HG03565 (cell line): ENCODE measurements at regions not wholly inside any gene's neighbourhood (a gene's known extent, or its start where the extent isn't known, plus 50 kb on each side); places are given as distances from the start of the nearest gene placed in this dataset.
"Not testable (repeated sequence)": the region's sequence is repeated elsewhere in the genome, so short reads cannot be mapped to it uniquely, and the experiment has no call there.

Source experiments
- ATAC-seq: cut with Tn5 transposase; IDR thresholded peaks from one replicate; pipeline ENCODE4 v1.9.1; 2021; ENCODE audit warnings: mild to moderate bottlenecking, moderate library complexity; ENCODE audit not compliant: unreplicated experiment

GRCh38 chr6:19705606-19706005 is 131.6 kb upstream of the ID4 start:
- ATAC-seq, result no peak

GRCh38 chr6:19712012-19712688 is 125.0 kb upstream of the ID4 start:
- no peak for ATAC-seq

- no peak for ATAC-seq
These were observed 124.2 kb upstream of the ID4 start for GRCh38 chr6:19712998-19713397.

GRCh38 chr6:19713411-19713810 is 123.8 kb upstream of the ID4 start:
- no peak for ATAC-seq

GRCh38 chr6:19713984-19714383 is 123.2 kb upstream of the ID4 start:
- no peak for ATAC-seq

- no peak for ATAC-seq
These were observed 122.6 kb upstream of the ID4 start for GRCh38 chr6:19714434-19715166.

- ATAC-seq, result no peak
These were observed 122.0 kb upstream of the ID4 start for GRCh38 chr6:19715167-19715551.

GRCh38 chr6:19719691-19720128 is 117.5 kb upstream of the ID4 start:
- no peak for ATAC-seq

GRCh38 chr6:19721766-19722377 is 115.3 kb upstream of the ID4 start:
- no peak for ATAC-seq

GRCh38 chr6:19722999-19723398 is 114.2 kb upstream of the ID4 start:
- ATAC-seq, result no peak

- no peak for ATAC-seq
These were observed 113.6 kb upstream of the ID4 start for GRCh38 chr6:19723545-19723944.

GRCh38 chr6:19725436-19725835 is 111.7 kb upstream of the ID4 start:
- not testable (repeated sequence) for ATAC-seq

- no peak for ATAC-seq
These were observed 105.9 kb upstream of the ID4 start for GRCh38 chr6:19731282-19731681.

- ATAC-seq, result no peak
These were observed 103.1 kb upstream of the ID4 start for GRCh38 chr6:19734061-19734460.

GRCh38 chr6:19734519-19734918 is 102.7 kb upstream of the ID4 start:
- ATAC-seq, result no peak

GRCh38 chr6:19736066-19736465 is 101.1 kb upstream of the ID4 start:
- no peak for ATAC-seq

- no peak for ATAC-seq
These were observed 99.2 kb upstream of the ID4 start for GRCh38 chr6:19738010-19738409.

GRCh38 chr6:19749722-19750121 is 87.4 kb upstream of the ID4 start:
- no peak for ATAC-seq

GRCh38 chr6:19752746-19753145 is 84.4 kb upstream of the ID4 start:
- ATAC-seq, result no peak

- ATAC-seq, result no peak
These were observed 83.3 kb upstream of the ID4 start for GRCh38 chr6:19753826-19754225.

GRCh38 chr6:19754686-19755085 is 82.5 kb upstream of the ID4 start:
- ATAC-seq, result no peak

GRCh38 chr6:19755181-19755580 is 82.0 kb upstream of the ID4 start:
- no peak for ATAC-seq
